ENCODE measurements at regions not wholly inside any gene's neighbourhood (a gene's known extent, or its start where the extent isn't known, plus 50 kb on each side); places are given as distances from the start of the nearest gene placed in this dataset.

GRCh38 chr5:82362636-82363035 lies 84.5 kb upstream of the RPS23 start:
- no peak for TF ChIP-seq CTCF (IDR thresholded peaks at IDR 0.05; ENCODE audit: low read length, missing control alignments)
- DNase-seq (ENCODE audit: low read depth), result no peak

GRCh38 chr5:82360022-82360421 lies 81.9 kb upstream of the RPS23 start:
- DNase-seq (ENCODE audit: low read depth), result no peak

More at GRCh38 chr5:82362636-82363035, 84.5 kb upstream of the RPS23 start:
- no peak overlapping the region for H3K4me3 ChIP-seq (replicated peaks; ENCODE audit: low read depth, low read length)

DNA sequence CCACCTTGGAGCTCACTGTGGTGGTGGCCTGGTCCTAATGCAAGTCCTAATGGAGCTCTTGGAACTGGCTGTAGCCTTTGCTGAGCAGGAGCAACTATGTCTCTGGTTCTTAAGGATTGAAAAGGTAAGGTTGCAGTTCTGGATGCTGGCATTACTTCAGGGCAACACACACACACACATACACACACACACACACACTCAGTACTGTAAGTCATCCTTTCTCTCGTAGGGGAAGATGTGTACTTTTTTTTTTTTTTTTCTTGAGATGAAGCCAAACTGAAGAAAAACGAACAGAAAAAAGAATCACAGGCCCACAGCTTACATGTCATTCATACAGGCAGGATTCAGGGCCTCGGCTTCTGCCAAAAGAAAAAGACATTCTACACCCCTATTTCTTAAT lies 81.1 kb upstream of the RPS23 start:
- H3K4me3 ChIP-seq (replicated peaks; ENCODE audit: low read depth, low read length), result no peak overlapping the region
- no peak for TF ChIP-seq CTCF (IDR thresholded peaks at IDR 0.05; ENCODE audit: low read length, missing control alignments)
- DNase-seq (ENCODE audit: low read depth), result peak; percentile 39

More at GRCh38 chr5:82360022-82360421, 81.9 kb upstream of the RPS23 start:
- no peak overlapping the region for H3K4me3 ChIP-seq (replicated peaks; ENCODE audit: low read depth, low read length)
- TF ChIP-seq CTCF (IDR thresholded peaks at IDR 0.05; ENCODE audit: low read length, missing control alignments), result no peak

DNA sequence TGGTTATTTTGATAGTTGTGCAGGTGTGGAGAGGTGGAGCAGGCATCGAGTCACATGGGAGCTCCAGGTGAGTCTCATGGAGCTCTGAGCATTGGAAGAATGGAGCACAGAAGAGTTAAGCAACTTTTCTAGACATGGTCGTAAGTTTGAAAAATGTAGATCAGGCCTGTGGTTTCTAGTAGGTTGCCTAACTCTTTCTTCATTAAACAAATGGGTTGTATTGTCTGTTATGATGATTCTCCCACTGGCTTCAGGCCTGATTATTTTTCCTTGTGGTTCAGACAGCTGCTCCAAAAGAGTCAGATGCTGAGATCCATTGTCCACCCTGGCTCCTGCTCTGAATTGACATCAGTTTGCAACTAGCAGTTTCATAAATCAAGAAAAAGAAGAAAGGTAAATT lies 80.3 kb upstream of the RPS23 start:
- peak; percentile 71 for DNase-seq (ENCODE audit: low read depth)
- H3K4me3 ChIP-seq (replicated peaks; ENCODE audit: low read depth, low read length), result no peak overlapping the region
- no peak for TF ChIP-seq CTCF (IDR thresholded peaks at IDR 0.05; ENCODE audit: low read length, missing control alignments)

DNA sequence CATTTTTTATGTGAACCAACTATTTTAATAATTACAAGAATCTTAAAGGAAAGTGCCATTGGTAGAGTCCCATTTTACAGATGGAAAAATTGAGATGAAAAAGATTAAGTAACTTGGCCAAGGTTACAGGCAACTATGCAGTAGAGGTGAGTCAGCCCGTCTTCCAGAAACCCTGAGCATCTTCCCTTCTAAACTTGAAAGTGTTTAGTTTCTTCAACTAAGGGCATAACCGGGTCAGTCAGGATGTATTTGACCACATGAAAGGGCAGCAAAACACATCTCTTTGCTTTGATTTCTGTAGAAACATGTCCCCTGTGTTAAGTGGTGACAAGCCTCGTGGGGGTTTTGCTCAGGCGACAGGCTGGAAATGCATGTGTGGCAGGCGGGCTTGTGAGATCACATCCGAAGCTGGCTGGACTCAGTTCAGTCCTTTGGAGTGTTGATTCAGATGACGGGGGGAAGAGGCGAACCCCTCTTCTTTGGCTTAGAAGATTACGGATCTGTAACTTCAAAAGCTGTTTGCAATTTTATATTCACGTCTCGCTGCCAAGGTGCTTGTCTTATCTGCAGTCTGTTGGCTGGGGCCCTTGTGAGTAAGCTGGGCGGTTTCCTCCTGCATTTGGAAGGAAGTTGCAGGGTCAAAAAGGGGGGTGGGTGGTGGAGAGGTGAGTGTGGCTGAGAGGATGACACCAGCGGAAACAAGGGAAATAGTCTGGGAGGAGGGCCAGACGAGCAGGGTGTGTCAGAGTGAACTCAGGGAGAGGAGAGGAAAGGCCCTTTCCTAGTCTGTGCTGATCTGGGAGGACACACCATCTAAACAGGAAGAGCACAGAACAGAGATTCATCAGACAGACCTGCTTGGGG lies 78.9 kb upstream of the RPS23 start:
- no peak overlapping the region for H3K4me3 ChIP-seq (replicated peaks; ENCODE audit: low read depth, low read length)
- DNase-seq (ENCODE audit: low read depth), result peak; percentile 94
- TF ChIP-seq CTCF (IDR thresholded peaks at IDR 0.05; ENCODE audit: low read length, missing control alignments), result no peak

- DNase-seq (ENCODE audit: low read depth), result peak; percentile 86
- TF ChIP-seq CTCF (IDR thresholded peaks at IDR 0.05; ENCODE audit: low read length, missing control alignments), result no peak
- no peak overlapping the region for H3K4me3 ChIP-seq (replicated peaks; ENCODE audit: low read depth, low read length)
Observed at GRCh38 chr5:82356021-82356420, 77.9 kb upstream of the RPS23 start.

DNA sequence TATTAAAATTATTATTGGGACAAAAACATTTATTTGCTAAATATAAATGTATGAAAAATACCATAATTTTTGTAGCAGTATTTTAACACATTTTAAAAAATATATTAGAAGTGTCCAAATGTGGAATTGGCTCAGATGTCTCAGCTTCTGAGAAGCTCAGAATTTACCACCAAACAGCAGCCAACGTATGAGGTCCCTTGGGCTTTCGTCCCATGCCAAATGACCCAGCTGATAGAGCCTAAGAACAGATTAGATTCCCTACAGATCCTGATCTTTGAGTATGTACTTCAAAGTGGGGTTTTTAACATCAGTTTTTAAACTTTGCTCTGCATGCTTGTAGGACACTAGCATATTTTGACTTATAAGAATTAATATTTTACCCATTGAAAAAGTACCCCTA lies 77.3 kb upstream of the RPS23 start:
- no peak for TF ChIP-seq CTCF (IDR thresholded peaks at IDR 0.05; ENCODE audit: low read length, missing control alignments)
- H3K4me3 ChIP-seq (replicated peaks; ENCODE audit: low read depth, low read length), result no peak overlapping the region
- no peak for DNase-seq (ENCODE audit: low read depth)
